T-helper 1 cell (primary cell): ENCODE measurements at regions not wholly inside any gene's neighbourhood (a gene's known extent, or its start where the extent isn't known, plus 50 kb on each side); places are given as distances from the start of the nearest gene placed in this dataset.

Source experiments
- DNase-seq, 5 donors: peaks; one replicate each; pipeline ENCODE4 v3.0.0-alpha.2; 2012 to 2020

GRCh38 chr10:109474812-109475211 is 448.5 kb downstream of the XPNPEP1 start:
- no peak for DNase-seq

- DNase-seq = no peak
Observed at GRCh38 chr10:109474261-109474660, 449.1 kb downstream of the XPNPEP1 start.

DNA sequence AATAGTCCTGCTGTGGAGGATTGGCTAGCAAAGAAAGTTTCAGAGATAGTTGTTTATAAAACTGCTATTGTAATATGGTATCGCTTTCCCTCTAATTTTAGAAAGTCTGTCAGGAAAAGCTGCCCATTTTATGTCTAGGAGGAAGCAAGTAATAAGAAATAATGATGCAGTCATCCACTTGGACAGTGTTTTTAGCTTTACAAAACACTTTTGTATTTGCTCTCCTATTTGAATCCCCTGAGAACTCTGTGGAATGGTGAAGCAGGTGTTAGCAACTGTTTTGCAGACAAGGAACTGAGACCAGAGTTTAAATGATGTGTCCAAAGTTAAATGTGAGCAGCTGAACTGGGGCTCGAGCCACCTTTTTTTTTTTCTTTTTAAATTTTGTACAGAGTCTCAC is 455.8 kb downstream of the XPNPEP1 start:
- no peak for DNase-seq

DNA sequence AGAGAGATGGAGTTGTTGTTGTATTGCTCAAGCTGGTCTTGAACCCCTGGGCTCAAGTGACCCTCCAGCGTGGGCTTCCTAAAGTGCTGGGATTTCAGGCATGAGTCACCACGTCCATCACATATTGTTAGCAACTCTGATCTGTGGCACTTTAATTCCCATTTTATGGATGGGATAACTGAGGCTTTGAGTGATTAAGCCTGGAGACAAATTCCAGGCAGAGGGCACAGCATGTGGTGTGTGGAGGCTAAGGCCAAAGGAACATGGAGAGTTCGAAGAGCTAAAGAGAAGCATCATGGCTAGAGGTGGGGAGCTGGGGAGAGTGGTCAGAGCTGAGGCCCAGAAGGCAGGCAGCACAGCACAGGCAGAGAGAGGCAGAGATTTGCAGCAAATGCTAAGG is 458.4 kb downstream of the XPNPEP1 start:
- no peak for DNase-seq

DNA sequence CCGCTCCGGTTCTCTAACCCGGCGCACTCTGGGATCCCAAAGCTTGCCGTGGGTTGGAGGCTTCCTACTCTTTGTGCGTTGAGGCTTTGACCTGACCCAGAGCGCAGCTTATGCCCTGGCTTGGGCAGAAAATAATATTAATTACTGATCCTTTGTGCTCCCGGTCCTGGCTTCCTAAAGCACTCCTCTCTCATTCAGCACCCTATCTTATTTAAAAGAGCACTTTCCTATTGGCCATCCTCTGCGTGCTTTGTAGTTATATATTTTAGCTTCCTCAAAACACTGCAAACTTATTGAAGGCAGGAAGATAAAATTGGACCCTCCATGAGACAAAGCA is 466.0 kb downstream of the XPNPEP1 start:
- DNase-seq = no peak

DNA sequence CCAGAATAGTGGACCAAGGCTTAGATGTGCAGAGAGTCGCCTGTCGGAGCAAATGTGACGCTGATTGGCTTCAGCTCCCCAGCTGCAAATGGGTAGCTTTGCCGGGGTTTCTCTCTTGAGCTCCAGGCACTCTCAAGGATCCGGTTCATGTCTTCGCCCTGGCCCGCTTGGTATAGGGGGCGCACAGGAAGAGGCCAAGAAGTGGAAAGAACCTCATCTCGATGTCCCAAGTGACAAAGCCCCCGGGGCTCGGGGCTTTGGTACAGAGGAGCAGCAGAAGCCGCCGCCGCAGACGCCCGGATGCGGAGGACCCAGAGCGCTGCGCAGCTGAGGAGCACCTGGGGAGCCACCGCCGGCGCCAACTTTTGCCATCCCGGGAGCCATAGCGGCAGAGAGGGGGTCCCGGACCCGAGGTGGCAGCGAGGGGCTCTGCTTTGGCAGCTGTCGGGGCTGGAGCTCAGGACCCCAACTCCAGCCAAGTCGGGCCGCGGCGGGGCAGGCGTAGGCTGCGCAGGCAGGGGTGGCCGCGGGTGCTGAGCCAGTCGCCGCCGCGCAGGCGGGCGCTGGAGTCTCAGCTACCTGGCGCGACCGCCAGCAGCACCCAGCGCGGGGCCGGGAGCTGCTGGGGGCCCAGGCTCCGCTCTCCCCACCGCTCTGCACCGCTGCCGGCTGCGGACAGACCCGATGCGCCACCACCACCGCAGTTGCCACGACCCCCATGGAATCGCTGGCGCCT is 466.6 kb downstream of the XPNPEP1 start:
- peak in 1 of 5 donors; percentile 12 for DNase-seq

DNA sequence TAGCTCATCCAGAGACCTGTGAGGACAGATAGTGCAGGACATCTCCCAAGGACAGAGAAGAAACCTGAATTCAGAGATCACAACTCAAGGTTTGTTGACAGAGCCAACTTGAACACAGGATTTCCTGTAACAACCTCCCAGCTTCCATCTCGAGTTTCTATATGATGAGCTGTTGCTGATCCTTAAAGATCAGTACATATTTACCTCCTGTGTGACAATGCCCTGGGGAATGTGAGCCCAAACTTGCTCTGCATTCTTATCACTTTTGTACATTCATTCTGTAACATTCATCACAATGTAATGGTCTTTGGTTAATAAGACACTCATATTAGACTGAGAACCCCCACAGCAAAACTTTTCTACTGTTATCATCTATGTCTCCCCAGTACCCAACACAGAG is 468.6 kb downstream of the XPNPEP1 start:
- no peak for DNase-seq

DNA sequence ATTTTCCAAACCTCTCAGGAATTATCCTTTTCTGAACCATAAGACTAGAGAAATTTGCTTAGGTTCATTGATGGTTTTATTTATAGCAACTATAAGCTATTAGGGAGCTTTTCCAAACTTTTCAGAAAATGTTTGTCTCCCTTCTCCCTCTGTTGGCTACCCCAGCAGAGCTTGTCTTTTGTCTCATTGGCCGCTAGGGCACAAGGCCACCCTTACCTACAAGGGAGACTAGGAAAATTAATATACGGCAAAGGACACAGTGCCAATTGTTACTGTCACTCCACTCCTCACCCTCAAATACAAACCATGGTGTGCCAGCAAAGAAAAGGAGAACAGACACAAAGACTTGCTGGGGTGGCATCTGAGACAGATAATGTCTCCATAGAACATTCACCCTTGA is 471.4 kb downstream of the XPNPEP1 start:
- no peak for DNase-seq

DNA sequence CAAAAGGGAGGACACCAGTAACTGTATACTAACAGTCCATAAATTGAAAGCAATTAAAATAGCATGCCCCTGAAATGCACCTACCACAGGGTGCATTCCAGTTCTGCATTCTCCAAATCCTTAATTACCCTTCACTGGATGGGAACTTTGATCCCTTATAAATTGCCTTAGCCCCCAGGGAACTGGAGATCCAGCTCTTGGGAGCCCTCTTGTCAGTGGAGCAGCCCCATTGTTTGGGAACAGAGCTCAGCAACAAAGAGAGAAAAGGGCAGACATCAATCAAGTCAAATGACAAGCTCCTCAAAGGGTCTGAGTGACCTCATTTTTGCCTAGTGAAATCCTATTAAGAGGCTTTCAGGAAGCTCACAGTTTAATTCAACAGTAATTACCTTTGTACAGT is 472.6 kb downstream of the XPNPEP1 start:
- no peak for DNase-seq

DNA sequence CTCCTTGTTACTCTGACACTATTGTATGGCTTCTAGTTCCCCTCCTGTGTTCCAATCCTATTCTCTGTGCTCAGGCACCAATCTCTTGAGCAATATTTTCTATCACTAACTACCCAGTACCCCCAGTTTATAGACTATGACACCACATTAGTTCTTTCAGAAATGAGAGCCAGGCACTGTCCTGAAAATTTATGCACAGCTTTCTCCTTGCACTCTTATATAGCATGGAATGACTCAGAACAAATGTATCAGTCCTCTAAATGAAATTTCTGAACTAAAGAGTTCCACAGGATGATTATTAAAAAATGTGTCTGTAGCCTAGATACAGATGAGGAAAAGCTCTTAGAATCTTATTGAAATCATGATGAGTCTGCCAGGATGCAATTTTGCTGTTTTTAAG is 489.9 kb downstream of the XPNPEP1 start:
- DNase-seq = no peak

- DNase-seq = no peak
Observed at GRCh38 chr10:109432281-109432680, 491.0 kb downstream of the XPNPEP1 start.

- no peak for DNase-seq
Observed at GRCh38 chr10:109430799-109431198, 492.5 kb downstream of the XPNPEP1 start.

GRCh38 chr10:109430043-109430760 is 493.1 kb downstream of the XPNPEP1 start:
- DNase-seq = no peak

GRCh38 chr10:109428775-109429491 is 494.4 kb downstream of the XPNPEP1 start:
- no peak for DNase-seq

DNA sequence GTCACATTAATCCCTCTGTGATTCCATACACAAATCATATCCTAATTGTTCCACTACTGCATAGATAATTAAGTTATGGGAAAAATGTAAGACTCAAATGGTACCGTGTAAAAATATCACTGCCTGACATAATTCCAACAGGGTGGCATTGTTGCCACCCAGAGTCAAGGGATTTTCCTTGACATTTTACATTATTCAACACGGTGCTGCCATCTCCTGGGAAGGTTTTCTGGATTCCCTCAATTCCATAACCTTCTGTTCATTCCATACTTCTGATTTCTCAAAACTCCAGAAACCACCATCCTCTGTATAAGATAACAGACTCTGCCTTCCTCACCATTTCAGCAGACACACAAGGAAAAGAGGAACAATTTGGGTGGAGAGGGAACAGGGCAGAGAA is 495.9 kb downstream of the XPNPEP1 start:
- DNase-seq = no peak

DNA sequence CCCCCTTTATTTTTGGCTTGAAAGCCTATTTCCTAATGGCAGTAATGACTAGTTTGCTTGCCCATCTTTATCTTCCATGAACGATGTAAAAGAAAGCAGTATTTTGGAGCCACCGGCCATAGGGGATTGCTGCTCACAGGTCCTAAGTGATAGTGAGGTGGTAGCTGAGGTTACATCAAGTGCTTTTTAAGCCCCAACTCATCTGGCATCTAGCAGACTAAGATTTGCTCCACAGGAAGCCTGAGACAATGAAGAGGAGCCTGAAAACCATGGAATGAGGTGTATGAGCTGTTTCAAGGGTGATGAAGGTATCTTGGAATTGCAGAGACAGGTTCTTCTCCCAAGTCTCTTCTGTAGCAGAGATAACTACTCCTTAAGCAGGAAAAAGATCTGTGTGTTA is 496.3 kb downstream of the XPNPEP1 start:
- DNase-seq = no peak

- DNase-seq = no peak
Observed at GRCh38 chr10:109418795-109419194, 504.5 kb downstream of the XPNPEP1 start.

DNA sequence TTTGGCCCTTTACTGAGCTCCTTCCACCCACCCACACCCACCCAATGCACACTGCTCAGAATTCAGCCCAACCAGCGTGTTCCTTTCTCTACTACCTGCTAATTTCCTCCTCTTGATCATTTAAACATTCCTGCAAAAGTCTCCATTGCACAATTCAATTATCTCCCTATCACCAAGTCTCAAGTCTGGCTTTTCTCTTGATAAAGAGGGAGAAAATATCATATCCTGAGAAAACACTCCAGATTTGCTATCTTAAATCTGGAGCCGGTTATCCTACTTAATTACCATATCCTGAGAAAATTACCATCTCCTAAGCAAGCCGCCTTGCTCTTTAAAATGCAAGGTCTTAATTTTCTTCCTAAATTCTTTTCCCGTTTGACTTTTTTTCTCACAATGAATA is 505.5 kb downstream of the XPNPEP1 start:
- no peak for DNase-seq

DNA sequence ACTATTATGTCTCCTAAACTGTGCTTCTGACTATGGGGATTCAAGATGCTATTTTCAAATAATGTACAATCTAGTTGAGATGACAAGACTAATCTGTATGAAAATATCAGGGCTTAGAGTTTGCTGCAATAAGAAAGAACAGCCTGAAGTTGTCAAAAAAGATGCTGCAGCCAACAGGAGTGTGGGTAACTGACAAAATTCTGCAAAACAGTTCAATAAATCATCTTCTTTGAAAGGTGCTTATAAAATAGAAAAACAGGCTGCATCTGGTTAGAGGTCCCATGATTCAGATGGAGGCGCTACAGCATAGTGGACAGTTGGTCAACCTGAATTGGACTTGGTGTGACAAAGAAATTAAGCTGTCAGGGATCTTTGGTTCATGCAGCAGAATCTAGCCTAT is 511.0 kb downstream of the XPNPEP1 start:
- no peak for DNase-seq

- no peak for DNase-seq
Observed at GRCh38 chr10:109411917-109412316, 511.4 kb downstream of the XPNPEP1 start.

- no peak for DNase-seq
Observed at GRCh38 chr10:109405338-109405737, 518.0 kb downstream of the XPNPEP1 start.

DNA sequence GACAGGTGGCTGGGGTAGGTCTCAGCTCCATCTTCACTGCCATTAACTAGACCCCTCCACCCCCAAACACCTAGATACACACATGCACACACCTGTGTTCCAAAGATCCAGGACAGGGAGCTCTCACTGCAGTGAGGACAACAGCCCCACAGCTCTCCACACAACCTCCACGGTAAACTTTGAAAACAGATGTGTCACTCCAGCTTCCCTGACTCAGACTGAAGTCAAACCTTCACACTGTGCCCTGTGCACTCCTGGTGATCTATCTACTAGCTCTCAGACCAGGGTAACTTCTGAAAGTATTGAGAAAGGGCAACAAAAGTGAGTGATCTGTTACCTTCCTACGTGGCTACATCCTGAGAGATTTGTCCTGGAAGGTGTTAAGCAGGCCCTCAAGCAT is 519.8 kb downstream of the XPNPEP1 start:
- no peak for DNase-seq

- no peak for DNase-seq
Observed at GRCh38 chr10:109393425-109393824, 529.9 kb downstream of the XPNPEP1 start.

DNA sequence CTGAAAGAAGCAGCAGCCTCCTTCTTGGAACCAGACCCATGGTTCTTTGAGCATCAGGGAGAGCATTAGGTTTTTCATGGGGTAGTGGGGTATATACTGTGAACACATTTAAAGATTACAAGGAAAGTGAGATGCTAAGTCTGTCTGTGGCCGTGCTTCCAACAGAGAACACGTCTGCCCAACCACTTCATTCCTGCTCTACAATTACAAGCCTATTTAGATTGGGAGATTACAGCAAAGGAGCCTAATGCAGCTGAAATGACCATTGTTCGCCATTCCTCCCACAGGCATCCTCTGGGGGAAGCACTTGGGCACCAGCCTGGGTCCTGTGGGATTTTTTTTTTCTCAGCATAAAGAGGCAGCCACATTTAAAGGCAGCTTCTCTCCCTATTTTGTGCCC is 536.4 kb downstream of the XPNPEP1 start:
- no peak for DNase-seq
